HG03060 (cell line): ENCODE measurements at regions not wholly inside any gene's neighbourhood (a gene's known extent, or its start where the extent isn't known, plus 50 kb on each side); places are given as distances from the start of the nearest gene placed in this dataset.

Experiments used
- ATAC-seq: cut with Tn5 transposase; IDR thresholded peaks from one replicate; pipeline ENCODE4 v1.9.1; 2021; ENCODE audit warnings: low read depth, moderate number of reproducible peaks; ENCODE audit not compliant: unreplicated experiment

DNA sequence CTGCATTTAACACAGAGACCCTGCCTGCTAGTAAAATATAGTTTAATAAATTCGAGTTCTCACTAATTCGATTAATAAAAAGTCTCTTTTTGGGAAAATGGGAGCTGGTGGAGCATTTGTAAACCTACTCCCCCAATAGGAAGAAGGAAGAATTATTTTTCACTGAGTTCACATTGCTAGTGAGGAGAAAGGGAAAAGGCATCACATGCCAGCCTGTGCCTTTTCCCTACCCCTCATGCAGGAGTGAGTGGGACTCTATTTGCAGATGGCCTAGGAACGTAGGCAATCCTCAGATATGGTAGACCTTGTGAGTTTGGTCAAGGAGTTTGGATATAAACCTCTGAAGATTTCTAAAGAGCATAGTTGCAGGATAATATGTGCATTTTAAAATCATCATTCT lies 218.4 kb upstream of the TRIB2 start:
- no peak for ATAC-seq

DNA sequence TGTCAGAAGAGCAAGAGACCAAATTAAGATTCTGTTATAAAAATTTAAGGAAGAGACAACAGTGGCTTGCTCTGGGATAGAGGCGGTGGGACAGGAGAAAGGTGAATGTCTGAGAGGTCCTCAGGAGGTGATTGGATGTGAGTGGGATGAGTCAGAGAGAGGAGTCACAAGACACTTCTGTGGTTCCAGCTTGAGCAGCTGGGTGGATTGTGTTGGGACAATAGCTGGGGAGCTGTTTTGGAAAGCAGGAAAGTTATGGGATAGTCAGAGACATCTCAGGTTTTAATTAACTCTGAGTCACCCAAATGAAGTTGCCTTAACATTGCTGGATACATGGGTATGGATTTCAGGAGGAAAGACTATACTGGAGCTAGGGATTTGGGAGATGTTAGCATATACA lies 218.0 kb upstream of the TRIB2 start:
- no peak for ATAC-seq

GRCh38 chr2:12500899-12501298 lies 215.8 kb upstream of the TRIB2 start:
- ATAC-seq: no peak

DNA sequence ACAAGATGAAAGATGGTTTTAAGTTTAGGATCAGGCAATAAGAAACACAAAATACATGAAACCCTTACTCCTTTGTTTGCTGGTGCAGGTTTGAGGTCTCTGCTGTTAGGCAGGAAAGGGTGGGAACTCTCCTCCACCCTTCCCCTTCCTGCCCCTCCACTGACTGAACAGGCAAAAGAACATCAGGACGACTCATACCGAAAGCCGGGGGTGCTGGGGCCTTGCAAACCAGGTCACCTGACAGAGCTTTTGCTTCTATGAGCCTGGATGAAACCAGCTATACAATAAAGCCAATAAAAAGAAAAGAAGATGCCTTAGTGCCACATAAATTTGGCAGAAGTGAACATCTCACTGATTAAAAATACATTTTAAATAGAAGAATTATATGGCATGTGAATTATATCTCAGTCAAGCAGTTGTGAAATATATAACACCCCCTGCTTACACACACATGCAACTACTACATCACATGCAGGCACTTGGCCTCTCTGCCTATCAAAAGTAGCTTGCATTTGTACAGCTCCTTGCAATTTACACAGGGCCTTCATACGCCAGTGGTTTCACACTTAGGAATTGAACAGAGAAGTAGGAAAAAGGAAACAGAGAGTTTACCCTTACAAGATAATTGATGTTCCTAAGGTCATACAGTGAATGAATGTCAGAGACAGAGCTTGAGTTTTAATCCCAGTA lies 215.1 kb upstream of the TRIB2 start:
- ATAC-seq: peak; percentile 45

DNA sequence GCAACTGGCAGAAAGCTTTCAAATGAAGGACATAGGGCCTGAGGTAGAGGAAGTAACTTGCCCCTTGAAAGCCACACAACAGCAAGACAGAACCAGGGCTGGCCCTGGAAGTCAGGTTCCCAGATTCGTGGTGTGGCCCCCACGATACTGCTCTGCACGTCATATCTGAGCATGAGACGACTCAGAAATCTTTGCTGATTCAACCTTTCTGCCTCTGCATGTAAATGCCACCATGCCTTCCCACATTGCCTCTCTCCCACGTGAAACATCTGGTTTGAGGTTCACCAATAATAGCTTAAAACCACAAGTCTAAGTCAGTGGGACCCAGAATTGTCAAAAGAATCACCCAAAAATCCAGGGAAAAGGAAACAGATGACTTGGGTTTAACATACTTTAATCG lies 214.0 kb upstream of the TRIB2 start:
- ATAC-seq: no peak

- ATAC-seq: peak; percentile 25
Observed at GRCh38 chr2:12504443-12504842, 212.3 kb upstream of the TRIB2 start.

DNA sequence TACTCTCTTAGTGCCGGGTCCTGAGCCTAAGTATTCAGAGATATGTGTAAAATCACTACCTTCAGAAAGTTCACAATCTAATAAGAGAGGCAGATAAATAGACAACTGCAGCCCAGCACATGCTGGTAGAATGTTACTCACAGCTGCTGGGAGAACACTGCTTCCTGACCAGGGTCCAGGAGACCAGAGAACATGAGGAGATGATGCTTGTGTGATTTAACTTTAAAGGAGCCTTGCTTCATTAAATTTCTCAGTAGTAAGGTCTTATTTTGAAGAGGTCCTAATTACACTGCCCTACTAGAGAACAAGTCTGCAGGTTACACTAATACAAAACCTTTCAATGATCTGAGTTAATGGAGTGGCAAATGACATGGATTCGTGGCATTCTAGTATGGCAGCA lies 209.9 kb upstream of the TRIB2 start:
- no peak for ATAC-seq

GRCh38 chr2:12507295-12507694 lies 209.4 kb upstream of the TRIB2 start:
- ATAC-seq: peak; percentile 83

- ATAC-seq: no peak
Observed at GRCh38 chr2:12510070-12510469, 206.7 kb upstream of the TRIB2 start.

GRCh38 chr2:12513339-12513738 lies 203.4 kb upstream of the TRIB2 start:
- no peak for ATAC-seq

DNA sequence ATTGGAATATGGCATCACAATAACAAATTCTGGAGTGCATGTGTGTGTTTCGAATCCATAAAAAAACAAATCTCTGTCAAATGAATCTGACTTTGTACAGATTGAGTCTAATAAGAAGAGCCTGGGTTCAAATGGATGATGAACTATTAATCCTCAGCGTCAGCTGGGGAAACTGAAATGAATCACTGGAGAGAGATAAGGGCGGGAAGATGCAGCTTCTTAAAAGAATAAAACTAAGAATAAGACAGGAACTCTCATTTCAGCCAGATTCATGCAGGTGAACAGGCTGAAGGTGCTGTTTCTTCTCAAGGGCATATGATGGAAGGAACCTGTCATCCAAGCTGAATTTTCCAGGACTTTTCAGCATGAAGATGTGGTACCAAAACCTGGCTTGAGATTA lies 202.6 kb upstream of the TRIB2 start:
- no peak for ATAC-seq

GRCh38 chr2:12514631-12515437 lies 201.9 kb upstream of the TRIB2 start:
- ATAC-seq: no peak

DNA sequence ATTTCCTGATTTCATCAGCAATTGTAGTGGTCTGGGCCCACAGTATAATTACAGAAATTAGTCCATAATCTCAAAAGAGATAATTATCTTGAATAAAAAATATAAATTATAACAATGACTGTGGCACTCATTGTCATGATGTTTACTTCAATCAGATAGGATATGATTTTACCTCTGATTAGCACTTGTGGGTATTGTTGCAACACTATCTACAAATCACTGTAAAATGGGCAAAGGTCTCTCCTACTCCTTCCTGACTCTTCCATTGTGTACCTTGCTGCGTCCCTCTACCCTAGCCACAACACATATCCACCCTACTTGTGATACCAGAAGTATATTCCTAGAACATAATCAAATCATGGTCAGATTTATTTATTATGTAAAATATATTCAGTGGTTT lies 200.9 kb upstream of the TRIB2 start:
- no peak for ATAC-seq

DNA sequence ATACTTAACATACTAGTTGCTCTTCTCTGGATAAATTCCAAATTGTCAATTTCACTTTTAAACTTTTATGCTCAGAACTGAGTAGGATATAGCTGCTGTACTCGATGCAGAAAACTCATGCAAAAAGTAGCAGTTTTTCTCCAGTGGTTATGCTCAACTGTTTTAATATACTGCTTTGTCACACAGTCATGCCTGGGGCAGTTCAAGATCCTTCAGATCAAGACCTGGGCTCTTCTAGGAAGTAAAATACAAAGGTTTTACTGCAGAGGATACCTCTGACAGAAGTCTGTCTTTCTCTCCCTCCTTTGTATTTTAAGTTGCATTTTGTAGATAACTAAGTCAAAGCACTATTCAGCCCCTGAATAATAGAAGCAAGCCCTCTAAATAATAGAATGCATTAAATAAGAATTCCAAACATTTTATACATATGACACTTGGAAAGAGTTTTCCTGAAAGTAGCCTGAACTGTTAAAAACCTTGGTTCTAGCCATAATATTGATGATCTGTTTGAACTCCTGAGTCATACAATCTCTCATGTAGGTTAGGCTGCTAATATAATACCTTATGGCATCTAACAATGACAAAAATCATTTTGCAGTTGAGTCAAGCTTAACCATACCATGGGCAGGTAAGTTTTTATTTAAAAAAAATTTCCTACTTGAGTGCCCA lies 183.3 kb upstream of the TRIB2 start:
- no peak for ATAC-seq

GRCh38 chr2:12534646-12535263 lies 182.0 kb upstream of the TRIB2 start:
- ATAC-seq: no peak

DNA sequence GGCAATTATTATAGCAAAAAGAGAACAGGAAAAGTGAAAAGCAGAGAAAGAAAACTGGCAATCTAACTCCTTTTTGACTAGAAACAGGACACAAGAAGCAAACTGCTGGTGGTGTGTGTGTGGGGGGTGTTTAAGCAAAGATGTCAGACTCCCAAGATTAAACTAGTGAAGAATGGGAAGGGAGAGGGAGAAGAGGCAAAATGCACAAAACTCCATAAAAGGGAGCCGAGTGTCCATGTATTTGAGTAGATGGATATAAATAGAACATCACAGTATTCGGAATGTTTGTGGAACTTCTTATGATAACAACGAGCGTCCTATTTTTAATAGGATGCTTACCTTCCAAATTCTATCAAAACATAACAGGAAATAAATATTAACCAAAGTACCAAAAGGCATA lies 179.8 kb upstream of the TRIB2 start:
- ATAC-seq: no peak

DNA sequence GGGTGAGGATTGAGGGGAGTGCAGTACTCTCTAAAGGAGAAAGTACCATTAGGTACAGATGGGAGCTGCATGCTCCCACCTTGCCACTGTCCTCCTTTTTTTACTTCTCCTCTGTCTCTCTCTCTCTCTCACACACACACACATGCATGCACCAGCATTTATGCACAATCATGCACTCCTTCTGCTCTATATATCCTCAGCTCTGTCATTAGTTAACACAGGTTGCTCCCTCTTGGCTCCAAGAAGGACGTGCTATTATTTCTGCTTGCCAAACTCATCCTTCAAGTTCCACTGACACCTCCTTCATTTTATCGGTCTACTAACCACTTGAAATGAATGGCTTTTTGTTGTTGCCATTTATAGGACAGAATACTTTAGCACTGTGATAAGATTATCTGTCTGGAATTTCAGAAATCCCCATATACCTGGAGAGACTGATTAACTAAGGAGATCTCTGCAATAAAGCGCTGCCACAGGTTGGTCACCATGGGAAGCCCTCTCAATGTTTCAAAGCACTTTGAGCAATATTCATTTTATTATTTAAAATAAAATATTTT lies 178.5 kb upstream of the TRIB2 start:
- ATAC-seq: no peak

- ATAC-seq: no peak
Observed at GRCh38 chr2:12539336-12539735, 177.4 kb upstream of the TRIB2 start.

DNA sequence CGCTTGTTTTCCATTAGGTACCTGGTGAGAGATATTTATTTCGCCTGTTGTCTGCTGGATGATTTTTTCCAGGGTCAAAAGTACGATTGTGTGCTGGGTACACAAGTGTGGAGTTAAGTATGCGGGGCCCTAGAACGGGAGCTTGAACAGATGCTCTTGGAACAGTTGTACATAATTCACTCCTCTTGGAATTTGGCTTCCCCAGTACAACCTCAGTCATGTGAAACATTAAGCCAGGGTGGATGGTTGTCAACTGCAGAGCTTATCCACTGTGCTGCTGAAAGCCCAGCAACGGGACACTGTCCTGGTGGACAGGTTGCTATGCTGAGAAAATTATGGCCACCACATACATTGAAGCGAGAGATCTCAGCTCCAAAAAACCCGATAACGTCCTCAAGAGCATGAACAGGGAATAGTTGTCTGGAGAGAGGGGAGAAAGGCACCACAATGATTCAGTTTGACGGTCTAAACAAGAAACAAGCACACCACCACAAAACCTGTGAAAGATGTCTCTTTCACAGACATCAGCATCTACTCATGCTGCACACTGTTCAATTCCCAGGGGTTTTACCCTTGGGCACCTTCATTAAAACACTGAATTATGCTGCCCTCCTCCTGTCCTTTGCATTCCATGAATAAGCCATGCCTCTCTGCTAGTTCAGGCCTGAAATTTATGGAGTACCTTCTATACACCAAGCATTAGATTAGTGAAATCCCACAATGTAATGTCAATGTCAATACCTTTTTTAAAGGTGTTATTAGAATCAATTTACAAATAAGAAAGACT lies 176.8 kb upstream of the TRIB2 start:
- ATAC-seq: no peak
